ENCODE measurements at regions not wholly inside any gene's neighbourhood (a gene's known extent, or its start where the extent isn't known, plus 50 kb on each side); places are given as distances from the start of the nearest gene placed in this dataset.

GRCh38 chrX:5774446-5774845 is 454.2 kb downstream of the NLGN4X start:
- DNase-seq (ENCODE audit: extremely low spot score): no peak
- TF ChIP-seq CTCF (IDR thresholded peaks at IDR 0.05): no peak
- TF ChIP-seq EP300 (IDR thresholded peaks at IDR 0.05): no peak
- TF ChIP-seq POLR2AphosphoS5 (IDR thresholded peaks at IDR 0.05): no peak
- no peak for TF ChIP-seq POLR2A (IDR thresholded peaks at IDR 0.05; ENCODE audit: low read depth)
- intact Hi-C loops (cut with DNase I): no loop called here
- H3K4me3 ChIP-seq: no peak overlapping the region
- H3K27me3 ChIP-seq: no peaks in the 10 kb centered on the region
- no peaks in the 10 kb centered on the region for H3K36me3 ChIP-seq
- H3K9me3 ChIP-seq: peaks cover 0 to 3% (median 0%) of the 10 kb centered on the region in 4 donors
- no peak overlapping the region for H3K27ac ChIP-seq (replicated peaks in 1 of 4)
- H3K4me1 ChIP-seq: no peaks in the 10 kb centered on the region

GRCh38 chrX:5771441-5771840 is 457.2 kb downstream of the NLGN4X start:
- Histone ChIP-seq H3K4me1 (no peaks in the 10 kb centered on the region), H3K9me3 (no peaks in the 10 kb centered on the region), H3K27me3 (no peaks in the 10 kb centered on the region), H3K4me3 (no peak overlapping the region), H3K36me3 (no peaks in the 10 kb centered on the region), H3K27ac (replicated peaks in 1 of 4) (no peak overlapping the region)
- TF ChIP-seq POLR2A (IDR thresholded peaks at IDR 0.05; ENCODE audit: low read depth): no peak
- no peak for TF ChIP-seq EP300 (IDR thresholded peaks at IDR 0.05)
- TF ChIP-seq POLR2AphosphoS5 (IDR thresholded peaks at IDR 0.05): no peak
- TF ChIP-seq CTCF (IDR thresholded peaks at IDR 0.05): no peak
- WGBS: 69% methylated on average over 3 of the region's 3 CpGs
- no peak for DNase-seq (ENCODE audit: extremely low spot score)
- intact Hi-C loops (cut with DNase I): no loop called here

GRCh38 chrX:5756616-5757015 is 472.1 kb downstream of the NLGN4X start:
- intact Hi-C loops (cut with DNase I): no loop called here
- H3K36me3 ChIP-seq: no peaks in the 10 kb centered on the region
- no peaks in the 10 kb centered on the region for H3K4me1 ChIP-seq
- no peaks in the 10 kb centered on the region for H3K27me3 ChIP-seq
- H3K9me3 ChIP-seq: no peaks in the 10 kb centered on the region
- no peak for DNase-seq (ENCODE audit: extremely low spot score)
- TF ChIP-seq POLR2A (IDR thresholded peaks at IDR 0.05; ENCODE audit: low read depth) (no peak), POLR2AphosphoS5 (IDR thresholded peaks at IDR 0.05) (no peak), EP300 (IDR thresholded peaks at IDR 0.05) (no peak)
- WGBS: 64% methylated on average over 4 of the region's 4 CpGs
- no peak overlapping the region for H3K4me3 ChIP-seq
- no peak overlapping the region for H3K27ac ChIP-seq (replicated peaks in 1 of 4)

GRCh38 chrX:5753291-5753690 is 475.4 kb downstream of the NLGN4X start:
- Histone ChIP-seq H3K27ac (replicated peaks in 1 of 4) (no peak overlapping the region), H3K4me3 (no peak overlapping the region), H3K36me3 (no peaks in the 10 kb centered on the region), H3K27me3 (no peaks in the 10 kb centered on the region), H3K9me3 (peaks cover 0 to 5% (median 0%) of the 10 kb centered on the region in 4 donors), H3K4me1 (no peaks in the 10 kb centered on the region)
- TF ChIP-seq CTCF (IDR thresholded peaks at IDR 0.05) (no peak), POLR2A (IDR thresholded peaks at IDR 0.05; ENCODE audit: low read depth) (no peak), POLR2AphosphoS5 (IDR thresholded peaks at IDR 0.05) (no peak), EP300 (IDR thresholded peaks at IDR 0.05) (no peak)
- 53% methylated on average over 4 of the region's 4 CpGs for WGBS
- DNase-seq (ENCODE audit: extremely low spot score): no peak
- intact Hi-C loops (cut with DNase I): no loop called here

- intact Hi-C loops (cut with DNase I): no loop called here
- 64% methylated on average over 1 of the region's 1 CpG for WGBS
Measured at GRCh38 chrX:5752831-5753230, 475.8 kb downstream of the NLGN4X start.

More at GRCh38 chrX:5752831-5753230, 475.8 kb downstream of the NLGN4X start:
- H3K36me3 ChIP-seq: no peaks in the 10 kb centered on the region
- TF ChIP-seq CTCF (IDR thresholded peaks at IDR 0.05) (no peak), EP300 (IDR thresholded peaks at IDR 0.05) (no peak), POLR2AphosphoS5 (IDR thresholded peaks at IDR 0.05) (no peak), POLR2A (IDR thresholded peaks at IDR 0.05; ENCODE audit: low read depth) (no peak)
- no peak for DNase-seq (ENCODE audit: extremely low spot score)
- H3K27me3 ChIP-seq: no peaks in the 10 kb centered on the region
- peaks cover 0 to 5% (median 0%) of the 10 kb centered on the region in 4 donors for H3K9me3 ChIP-seq
- no peak overlapping the region for H3K4me3 ChIP-seq
- no peak overlapping the region for H3K27ac ChIP-seq (replicated peaks in 1 of 4)
- no peaks in the 10 kb centered on the region for H3K4me1 ChIP-seq
